Adipocyte (in vitro differentiated cells): ENCODE measurements at regions not wholly inside any gene's neighbourhood (a gene's known extent, or its start where the extent isn't known, plus 50 kb on each side); places are given as distances from the start of the nearest gene placed in this dataset.

Experiments
- DNase-seq: peaks from one replicate; pipeline ENCODE4 v3.0.0-alpha.2; 2015; ENCODE audit warnings: low read depth
- H3K27me3 ChIP-seq: replicated peaks from 2 replicates; pipeline ENCODE4 v1.7.0; 2013; ENCODE audit warnings: mild to moderate bottlenecking, low read length, moderate library complexity; ENCODE audit not compliant: control insufficient read depth, insufficient read depth
- H3K36me3 ChIP-seq: 2 replicates; pipeline ENCODE4 v1.7.0; 2013; ENCODE audit warnings: low read length, mild to moderate bottlenecking, moderate library complexity; ENCODE audit not compliant: control insufficient read depth, insufficient read depth, severe bottlenecking
- H3K4me1 ChIP-seq: 2 replicates; pipeline ENCODE4 v1.7.0; 2013; ENCODE audit warnings: mild to moderate bottlenecking, low read length, moderate library complexity; ENCODE audit not compliant: control insufficient read depth, insufficient read depth
- H3K4me3 ChIP-seq: 2 replicates; pipeline ENCODE4 v1.7.0; 2013; ENCODE audit warnings: mild to moderate bottlenecking, low read length, moderate library complexity
- H3K9ac ChIP-seq: 2 replicates; pipeline ENCODE4 v1.7.0; 2013; ENCODE audit warnings: mild to moderate bottlenecking, low read length, moderate library complexity
- H3K9me3 ChIP-seq: 2 replicates; pipeline ENCODE4 v1.7.0; 2013; ENCODE audit warnings: mild to moderate bottlenecking, low read length, moderate library complexity; ENCODE audit not compliant: control insufficient read depth

DNA sequence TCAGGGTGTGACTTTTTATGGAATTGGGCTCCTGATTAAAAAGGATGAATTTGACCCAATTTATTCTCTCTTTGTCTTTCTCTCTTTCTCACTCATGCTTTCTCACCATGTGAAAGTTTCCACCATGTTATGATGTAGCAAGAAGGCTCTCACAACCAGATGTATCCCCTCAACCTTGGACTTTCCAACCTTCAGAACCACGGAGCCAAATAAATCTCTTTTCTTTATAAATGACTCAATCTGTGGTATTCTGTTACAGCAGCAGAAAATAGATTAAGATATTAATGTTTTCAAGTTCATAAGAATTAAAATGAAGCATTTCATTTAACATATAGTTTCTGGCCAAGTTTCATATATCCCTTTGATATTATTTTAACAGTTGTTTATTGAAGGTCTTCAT lies 698.5 kb downstream of the TRAM1L1 start:
- Histone ChIP-seq H3K4me1 (no peaks in the 10 kb centered on the region), H3K36me3 (no peaks in the 10 kb centered on the region), H3K27me3 (no peaks in the 10 kb centered on the region), H3K4me3 (no peak overlapping the region), H3K9me3 (no peaks in the 10 kb centered on the region), H3K9ac (no peak overlapping the region)
- no peak for DNase-seq

DNA sequence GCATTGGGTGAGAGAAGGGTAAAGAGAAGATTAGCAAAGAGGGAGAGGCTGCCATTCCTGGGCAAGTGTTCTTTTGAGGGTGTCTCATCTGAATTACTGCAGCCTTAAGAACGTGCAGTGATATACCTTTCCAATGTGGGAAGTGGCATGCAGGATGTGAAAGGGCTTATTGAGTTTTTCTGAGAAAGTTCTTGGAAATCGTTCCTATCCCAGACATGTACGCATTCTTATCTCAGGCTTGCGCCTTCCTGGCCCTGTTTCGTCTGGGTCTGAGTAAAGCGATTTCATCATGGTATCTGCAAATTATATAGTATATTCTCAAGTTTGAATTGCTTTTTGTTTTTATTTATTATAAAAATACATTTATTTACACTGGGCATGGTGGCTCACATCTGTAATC lies 699.8 kb downstream of the TRAM1L1 start:
- H3K9ac ChIP-seq: no peak overlapping the region
- no peak overlapping the region for H3K4me3 ChIP-seq
- no peaks in the 10 kb centered on the region for H3K27me3 ChIP-seq
- no peaks in the 10 kb centered on the region for H3K9me3 ChIP-seq
- H3K4me1 ChIP-seq: no peaks in the 10 kb centered on the region
- DNase-seq: no peak
- H3K36me3 ChIP-seq: no peaks in the 10 kb centered on the region

DNA sequence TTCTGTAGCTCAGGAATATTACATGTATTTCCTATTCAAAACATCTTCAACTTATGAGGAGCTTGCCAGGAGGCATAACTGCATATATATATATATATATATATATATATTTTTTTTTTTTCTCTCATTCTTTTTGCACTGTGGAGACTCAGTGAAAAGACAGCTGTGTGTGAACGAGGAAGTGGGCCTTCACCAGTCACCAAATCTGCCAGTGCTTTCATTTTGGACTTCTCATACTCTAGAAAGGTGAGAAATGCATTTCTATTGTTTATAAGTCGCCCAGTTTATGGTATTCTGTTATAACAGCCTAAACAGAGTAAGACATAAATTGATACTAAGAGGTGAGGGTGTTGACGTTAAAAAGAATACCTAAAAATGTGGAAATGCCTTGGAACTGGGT lies 710.6 kb downstream of the TRAM1L1 start:
- H3K36me3 ChIP-seq: no peaks in the 10 kb centered on the region
- H3K4me3 ChIP-seq: no peak overlapping the region
- no peak for DNase-seq
- no peaks in the 10 kb centered on the region for H3K9me3 ChIP-seq
- H3K9ac ChIP-seq: no peak overlapping the region
- H3K4me1 ChIP-seq: no peaks in the 10 kb centered on the region
- H3K27me3 ChIP-seq: no peaks in the 10 kb centered on the region

DNA sequence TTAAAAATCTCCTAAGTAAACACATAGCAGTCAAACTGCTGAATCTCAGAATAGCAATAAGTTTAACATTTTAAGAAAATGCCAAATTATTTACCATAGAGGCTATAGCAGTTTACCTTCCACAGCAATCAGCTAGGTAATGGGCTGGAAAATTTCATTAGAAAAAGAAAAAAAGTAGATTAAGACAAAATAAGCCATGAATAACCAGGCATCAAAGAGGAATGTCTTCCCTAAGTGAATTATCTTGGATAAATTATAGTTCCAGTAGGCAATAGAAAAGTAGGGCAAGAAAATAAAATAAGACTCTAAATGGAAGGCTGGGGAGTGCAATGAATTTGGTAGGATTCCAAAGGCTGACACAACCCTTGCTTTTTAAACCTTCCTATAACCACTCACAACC lies 722.8 kb downstream of the TRAM1L1 start:
- DNase-seq: no peak

DNA sequence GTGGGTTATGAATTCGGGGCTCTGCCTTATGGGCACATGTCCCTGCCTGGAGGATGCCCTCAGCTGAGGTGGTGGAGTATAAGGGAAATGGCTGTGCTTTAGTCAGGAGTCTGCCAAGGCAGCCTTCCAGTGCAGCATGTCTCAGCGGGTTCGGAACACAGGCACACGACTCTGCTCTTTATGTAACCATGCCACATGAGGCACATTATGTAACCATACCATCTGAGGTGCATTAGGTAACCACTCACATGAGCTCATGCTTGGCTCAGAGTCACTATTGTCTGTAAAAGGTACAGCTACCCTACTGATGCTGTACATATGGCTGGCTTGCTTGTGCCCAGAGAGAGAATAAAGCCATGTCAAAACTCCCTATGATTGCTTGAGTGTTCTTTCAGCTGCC lies 723.6 kb downstream of the TRAM1L1 start:
- no peaks in the 10 kb centered on the region for H3K4me1 ChIP-seq
- DNase-seq: no peak
- H3K36me3 ChIP-seq: no peaks in the 10 kb centered on the region
- H3K9ac ChIP-seq: no peak overlapping the region
- H3K27me3 ChIP-seq: peaks cover 13% of the 10 kb centered on the region
- no peak overlapping the region for H3K4me3 ChIP-seq
- no peaks in the 10 kb centered on the region for H3K9me3 ChIP-seq

More for the DNA sequence above, 722.8 kb downstream of the TRAM1L1 start:
- Histone ChIP-seq H3K9me3 (no peaks in the 10 kb centered on the region), H3K27me3 (peaks cover 13% of the 10 kb centered on the region), H3K36me3 (no peaks in the 10 kb centered on the region), H3K9ac (no peak overlapping the region), H3K4me3 (no peak overlapping the region), H3K4me1 (no peaks in the 10 kb centered on the region)

DNA sequence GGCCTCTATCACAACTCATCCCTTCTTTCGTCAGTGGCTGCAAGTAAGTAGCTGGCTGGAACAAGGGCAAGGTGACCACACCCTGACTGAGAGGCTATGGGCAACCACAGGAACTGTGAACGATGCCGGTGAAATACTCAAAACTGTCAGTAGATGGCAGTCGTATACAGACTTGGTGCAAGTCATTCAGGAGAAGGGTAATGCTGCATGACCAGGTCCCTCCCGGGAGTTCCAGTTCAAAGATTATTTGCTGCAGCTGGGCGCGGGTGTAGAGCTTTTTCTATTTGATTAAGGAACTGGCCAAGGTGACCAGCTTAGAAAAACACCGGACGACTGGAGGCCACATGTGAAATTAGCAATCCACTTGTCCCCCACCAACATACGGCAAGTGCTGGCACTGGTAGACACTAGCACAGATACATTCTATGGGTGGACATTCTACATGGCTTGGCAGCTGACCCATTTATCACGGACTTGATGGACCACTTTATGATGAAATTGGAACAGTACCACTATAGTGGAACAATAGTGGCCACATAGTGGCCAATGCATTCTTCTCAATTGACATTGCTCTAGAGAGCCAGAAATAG lies 726.6 kb downstream of the TRAM1L1 start:
- Histone ChIP-seq H3K4me1 (no peaks in the 10 kb centered on the region), H3K9ac (no peak overlapping the region), H3K4me3 (no peak overlapping the region), H3K9me3 (no peaks in the 10 kb centered on the region), H3K27me3 (peaks cover 13% of the 10 kb centered on the region), H3K36me3 (no peaks in the 10 kb centered on the region)
- DNase-seq: peak; percentile 85

DNA sequence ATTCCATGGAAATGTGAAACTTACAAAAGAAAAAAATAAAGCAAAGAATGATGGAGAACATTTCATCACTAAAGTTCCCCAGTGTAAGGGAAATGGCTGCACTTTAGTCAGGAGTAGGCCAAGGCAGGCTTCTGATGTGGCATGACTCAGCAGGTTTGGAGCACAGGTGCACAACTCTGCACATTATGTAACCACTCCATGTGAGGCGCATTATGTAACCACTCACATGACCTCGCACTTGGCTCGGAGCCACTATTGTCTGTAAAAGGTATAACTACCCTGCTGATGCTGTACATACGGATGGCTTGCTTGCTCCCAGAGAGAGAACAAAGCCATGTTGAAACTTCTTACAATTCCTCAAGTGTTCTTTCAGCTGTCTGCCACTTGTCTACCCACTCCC lies 727.6 kb downstream of the TRAM1L1 start:
- Histone ChIP-seq H3K36me3 (no peaks in the 10 kb centered on the region), H3K9ac (no peak overlapping the region), H3K27me3 (peaks cover 13% of the 10 kb centered on the region), H3K9me3 (no peaks in the 10 kb centered on the region), H3K4me3 (no peak overlapping the region), H3K4me1 (no peaks in the 10 kb centered on the region)
- DNase-seq: no peak

DNA sequence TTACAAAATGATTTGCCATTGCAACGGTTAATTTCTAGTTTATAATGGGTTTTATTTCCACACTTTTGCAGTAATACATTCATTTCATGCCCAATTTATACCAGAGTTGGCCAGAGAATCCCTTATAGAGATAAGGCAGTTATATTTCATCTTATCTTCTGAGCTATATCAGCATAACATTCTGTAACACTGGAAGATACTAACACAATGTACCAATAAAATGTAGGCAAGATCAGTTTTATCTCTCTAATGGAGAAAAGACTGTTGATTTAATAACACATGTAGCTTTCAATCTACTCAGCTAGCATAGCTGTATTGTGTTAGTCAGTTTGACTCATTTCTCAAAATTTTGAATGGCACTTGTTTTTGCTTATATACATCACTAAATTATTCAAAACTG lies 738.6 kb downstream of the TRAM1L1 start:
- Histone ChIP-seq H3K4me3 (no peak overlapping the region), H3K27me3 (no peaks in the 10 kb centered on the region), H3K9me3 (no peaks in the 10 kb centered on the region), H3K9ac (no peak overlapping the region), H3K4me1 (no peaks in the 10 kb centered on the region), H3K36me3 (no peaks in the 10 kb centered on the region)
- DNase-seq: no peak

DNA sequence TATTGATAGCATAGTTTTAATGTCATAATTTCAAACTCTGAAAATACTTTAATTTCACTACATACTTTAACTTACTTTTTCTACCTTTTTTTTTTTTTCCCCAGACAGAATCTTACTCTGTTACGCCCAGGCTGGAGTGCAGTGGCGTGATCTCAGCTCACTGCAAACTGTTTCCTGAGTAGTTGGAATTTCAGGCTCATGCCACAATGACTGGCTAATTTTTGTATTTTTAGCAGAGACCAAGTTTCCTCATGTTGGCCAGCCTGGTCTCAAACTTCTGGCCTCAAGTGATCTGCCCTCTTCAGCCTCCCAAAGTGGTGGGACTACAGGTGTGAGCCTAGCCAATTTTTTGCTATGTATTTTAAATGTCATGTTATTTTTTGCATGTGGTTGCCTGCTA lies 741.6 kb downstream of the TRAM1L1 start:
- Histone ChIP-seq H3K4me3 (no peak overlapping the region), H3K9ac (no peak overlapping the region), H3K36me3 (no peaks in the 10 kb centered on the region), H3K9me3 (no peaks in the 10 kb centered on the region), H3K4me1 (no peaks in the 10 kb centered on the region), H3K27me3 (no peaks in the 10 kb centered on the region)
- DNase-seq: no peak

DNA sequence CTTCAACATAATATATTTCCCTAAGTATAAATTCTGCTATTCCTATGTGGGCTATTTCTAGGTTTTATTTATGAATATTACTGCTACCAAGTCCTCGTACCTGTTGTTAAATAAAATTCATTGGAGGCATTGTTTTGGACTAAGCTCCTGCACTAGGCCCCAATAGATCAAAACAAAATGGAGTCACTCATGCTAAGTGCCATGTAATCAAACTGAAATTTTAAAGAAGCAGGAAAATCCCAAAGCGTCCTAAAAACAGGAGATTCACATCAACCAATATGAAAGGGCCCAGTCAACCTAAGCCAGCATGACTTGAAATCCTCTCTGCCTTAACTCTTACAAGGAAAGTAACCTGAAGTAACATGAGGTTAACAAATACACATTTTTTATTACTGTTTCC lies 743.2 kb downstream of the TRAM1L1 start:
- no peak overlapping the region for H3K9ac ChIP-seq
- no peaks in the 10 kb centered on the region for H3K27me3 ChIP-seq
- no peak for DNase-seq
- H3K9me3 ChIP-seq: no peaks in the 10 kb centered on the region
- H3K4me1 ChIP-seq: no peaks in the 10 kb centered on the region
- no peak overlapping the region for H3K4me3 ChIP-seq
- H3K36me3 ChIP-seq: no peaks in the 10 kb centered on the region

DNA sequence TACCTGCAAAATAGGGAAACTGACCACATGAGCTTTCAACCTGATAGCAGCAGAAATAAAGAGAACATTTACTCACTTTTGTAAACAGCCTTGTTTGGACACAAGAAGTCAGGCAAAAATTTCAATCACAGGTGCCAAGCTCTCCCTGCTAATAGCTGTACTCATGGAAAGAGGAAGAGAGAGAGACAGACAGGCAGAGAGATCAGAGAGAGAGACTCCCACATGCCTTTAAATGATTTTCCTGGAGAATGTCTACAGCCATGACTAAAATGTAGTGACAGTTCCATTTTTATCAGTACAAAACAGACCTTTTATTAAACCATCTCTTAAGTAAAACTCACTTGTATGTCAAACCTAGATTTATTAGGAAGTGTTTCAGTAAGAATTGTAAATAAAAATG lies 752.9 kb downstream of the TRAM1L1 start:
- Histone ChIP-seq H3K4me1 (no peaks in the 10 kb centered on the region), H3K27me3 (no peaks in the 10 kb centered on the region), H3K4me3 (no peak overlapping the region), H3K9ac (no peak overlapping the region), H3K36me3 (no peaks in the 10 kb centered on the region), H3K9me3 (no peaks in the 10 kb centered on the region)
- DNase-seq: no peak

DNA sequence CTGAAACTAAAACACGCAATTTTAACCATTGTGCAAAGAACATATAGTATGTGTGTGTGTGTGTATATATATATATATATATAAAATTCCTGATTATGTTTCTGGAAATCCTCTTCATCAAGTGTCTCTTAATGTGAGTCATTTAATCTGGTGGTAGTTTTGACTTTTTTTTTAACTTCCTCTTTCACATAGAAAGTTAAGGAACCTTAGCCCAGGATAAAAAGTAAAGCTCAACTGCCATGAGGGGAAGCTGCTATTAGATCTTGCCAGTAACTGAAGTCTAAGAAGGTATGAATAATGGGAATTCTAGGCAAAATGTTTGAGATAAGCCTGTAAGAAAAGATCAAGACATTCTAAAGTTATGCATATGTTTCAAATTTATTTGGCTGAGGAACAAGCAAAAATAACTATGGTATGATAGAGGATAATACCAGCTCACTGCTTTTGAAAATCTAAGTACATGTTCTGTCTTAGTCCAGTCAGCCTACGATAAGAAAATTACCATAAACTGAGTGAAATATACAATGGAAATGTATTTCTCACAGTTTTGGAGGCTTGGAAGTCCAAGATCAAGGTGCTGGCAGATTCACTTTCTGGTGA lies 757.0 kb downstream of the TRAM1L1 start:
- H3K4me1 ChIP-seq: no peaks in the 10 kb centered on the region
- no peaks in the 10 kb centered on the region for H3K27me3 ChIP-seq
- no peaks in the 10 kb centered on the region for H3K36me3 ChIP-seq
- H3K4me3 ChIP-seq: no peak overlapping the region
- no peak overlapping the region for H3K9ac ChIP-seq
- no peaks in the 10 kb centered on the region for H3K9me3 ChIP-seq
- no peak for DNase-seq
